ENCODE measurements at regions not wholly inside any gene's neighbourhood (a gene's known extent, or its start where the extent isn't known, plus 50 kb on each side); places are given as distances from the start of the nearest gene placed in this dataset.

DNA sequence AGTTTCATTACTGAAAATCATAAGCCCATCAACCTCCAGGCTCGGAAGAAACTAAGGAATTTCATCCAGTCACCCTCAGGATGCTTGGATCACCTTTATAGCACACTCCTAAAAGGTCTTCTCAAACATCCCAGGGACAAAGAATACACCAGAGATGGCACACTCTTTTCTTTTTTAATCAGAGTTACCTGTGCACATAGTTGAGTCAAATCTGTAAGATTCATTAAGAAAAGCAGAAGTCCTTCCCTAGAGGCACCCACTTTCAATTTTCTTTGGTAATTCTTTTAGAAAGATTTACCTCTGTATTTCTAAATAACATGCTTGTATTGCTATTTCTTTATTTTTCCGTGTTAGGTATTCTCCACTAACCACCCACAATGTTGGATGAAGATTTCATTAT lies 50.6 kb upstream of the IL6 start:
- FAIRE-seq (no peak), DNase-seq (ENCODE audit: insufficient read length, low spot score) (no peak)

DNA sequence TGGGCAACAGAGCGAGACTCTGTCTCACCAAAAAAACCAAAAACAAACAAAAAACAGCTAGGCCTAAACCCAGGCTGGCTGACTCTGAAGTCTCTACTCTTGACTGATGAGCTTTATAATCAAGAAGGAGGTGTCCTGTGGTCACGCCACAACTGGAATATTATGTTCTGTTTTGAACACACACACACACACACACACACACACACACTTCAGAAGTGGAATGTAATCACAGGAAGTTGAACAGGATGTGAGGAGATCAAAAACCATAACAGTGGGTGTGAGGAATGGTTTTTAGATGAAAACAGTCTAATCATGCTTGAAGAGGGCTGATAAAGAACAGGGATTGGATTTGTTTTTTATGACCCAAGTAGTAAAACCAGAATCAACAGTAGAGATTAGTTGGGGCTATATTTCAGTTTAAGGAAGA lies 51.1 kb upstream of the IL6 start:
- DNase-seq (ENCODE audit: insufficient read length, low spot score) (no peak), FAIRE-seq (peak; percentile 73)

DNA sequence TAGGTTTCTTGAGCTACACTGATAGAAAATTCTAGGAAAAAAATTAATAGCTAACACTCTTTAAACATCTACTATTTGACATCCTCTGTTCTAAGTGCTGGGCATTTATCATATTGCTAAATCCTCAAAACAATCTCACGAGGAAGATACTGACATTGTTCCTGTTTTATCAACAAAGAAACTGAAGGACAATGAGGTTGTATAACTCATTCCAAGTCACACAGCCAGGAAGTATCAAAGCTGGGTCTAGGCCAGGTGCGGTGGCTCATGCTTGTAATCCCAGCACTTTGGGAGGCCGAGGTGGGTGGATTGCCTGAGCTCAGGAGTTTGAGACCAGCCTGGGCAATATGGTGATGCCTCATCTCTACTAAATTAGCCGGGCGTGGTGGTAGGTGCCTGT lies 51.6 kb upstream of the IL6 start:
- DNase-seq (ENCODE audit: insufficient read length, low spot score) (no peak), FAIRE-seq (no peak)

GRCh38 chr7:22672846-22673680 lies 53.9 kb upstream of the IL6 start:
- peak; percentile 56 for DNase-seq (ENCODE audit: insufficient read length, low spot score)

DNA sequence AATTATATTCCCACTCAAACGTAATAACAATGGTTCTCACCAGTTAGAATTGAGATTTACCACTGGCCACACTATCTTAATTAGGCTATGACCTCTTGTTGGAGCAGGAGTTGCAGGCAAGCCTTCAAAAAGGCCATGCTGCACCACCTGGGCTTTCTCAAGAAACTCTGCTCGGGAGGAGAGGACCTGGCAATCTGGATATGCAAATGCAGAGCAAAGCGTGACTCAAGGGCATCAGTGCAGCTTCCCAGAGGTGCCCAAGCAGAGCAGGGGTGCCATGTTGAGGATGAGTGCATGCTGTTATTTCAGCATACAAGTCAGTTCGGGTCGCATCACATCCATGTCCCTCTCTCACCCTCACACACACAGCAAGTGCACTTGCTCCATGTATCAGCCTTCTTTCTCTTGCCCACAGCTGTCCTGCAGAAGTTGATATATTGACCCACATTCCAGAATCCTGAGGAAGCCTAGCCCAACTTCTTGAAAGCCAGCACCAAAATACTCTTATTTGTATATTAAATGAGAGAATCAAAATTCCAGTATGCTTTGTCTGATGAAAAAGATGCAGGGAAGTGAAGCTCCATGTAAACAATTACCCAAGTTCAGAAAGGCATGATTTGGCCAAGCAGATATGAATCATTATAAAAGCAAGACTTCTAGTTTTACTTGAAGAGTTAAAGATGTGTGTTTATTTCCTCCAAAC lies 55.7 kb upstream of the IL6 start:
- no peak for DNase-seq (ENCODE audit: insufficient read length, low spot score)
- FAIRE-seq, result no peak

More at GRCh38 chr7:22672846-22673680, 53.9 kb upstream of the IL6 start:
- peak; percentile 92 for FAIRE-seq

DNA sequence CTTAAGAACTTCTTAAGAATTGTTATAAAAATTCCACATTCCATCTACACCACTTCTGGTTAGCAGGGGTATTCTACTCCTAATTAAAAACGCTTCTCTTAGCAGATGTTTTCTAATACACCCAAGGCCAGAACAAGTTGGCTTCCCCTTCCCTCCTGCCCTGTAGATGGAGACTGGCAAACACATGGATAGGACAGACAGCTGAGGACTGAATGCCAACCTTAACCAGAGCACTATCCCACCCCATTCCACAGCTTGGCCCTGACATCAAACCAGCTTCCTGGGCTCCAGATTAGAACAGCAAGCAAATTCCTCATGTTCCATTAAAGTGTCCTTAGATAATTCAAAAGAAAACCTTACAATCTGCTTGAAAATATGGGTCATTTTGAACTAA lies 56.6 kb upstream of the IL6 start:
- DNase-seq (ENCODE audit: insufficient read length, low spot score) (no peak), FAIRE-seq (no peak)

DNA sequence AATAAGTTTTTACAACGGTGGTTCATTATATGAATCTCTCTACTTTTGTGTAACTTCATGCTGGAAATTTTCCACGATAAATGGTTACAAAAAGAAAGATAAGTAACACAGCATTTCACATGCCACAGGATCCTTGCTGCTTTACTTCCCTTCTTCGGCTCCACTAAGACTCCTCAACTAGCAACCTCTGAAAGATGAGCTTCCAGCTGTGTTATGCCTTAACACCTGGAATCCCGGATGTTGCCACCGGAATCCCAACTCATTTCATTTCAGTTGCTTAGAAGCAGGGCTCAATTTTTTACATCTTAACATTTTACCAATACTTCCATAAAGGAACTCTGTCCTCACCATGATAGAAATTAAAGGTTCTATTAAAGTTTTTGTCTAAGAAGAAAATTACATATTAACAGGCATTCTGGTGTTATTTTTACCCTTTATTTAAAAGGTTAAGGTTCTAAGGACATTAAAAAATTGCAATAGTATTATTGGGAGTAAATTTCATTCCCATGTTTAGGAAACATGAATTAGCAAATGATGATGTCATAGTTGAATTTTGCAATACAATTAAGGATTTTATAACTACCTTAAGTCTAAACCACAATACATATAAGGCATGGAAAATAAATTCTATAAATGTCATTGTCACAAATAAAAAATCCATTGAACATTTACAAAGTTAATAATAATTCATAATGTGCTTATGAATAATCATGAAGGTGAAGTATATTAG lies 57.1 kb upstream of the IL6 start:
- DNase-seq (ENCODE audit: insufficient read length, low spot score) (no peak), FAIRE-seq (no peak)

DNA sequence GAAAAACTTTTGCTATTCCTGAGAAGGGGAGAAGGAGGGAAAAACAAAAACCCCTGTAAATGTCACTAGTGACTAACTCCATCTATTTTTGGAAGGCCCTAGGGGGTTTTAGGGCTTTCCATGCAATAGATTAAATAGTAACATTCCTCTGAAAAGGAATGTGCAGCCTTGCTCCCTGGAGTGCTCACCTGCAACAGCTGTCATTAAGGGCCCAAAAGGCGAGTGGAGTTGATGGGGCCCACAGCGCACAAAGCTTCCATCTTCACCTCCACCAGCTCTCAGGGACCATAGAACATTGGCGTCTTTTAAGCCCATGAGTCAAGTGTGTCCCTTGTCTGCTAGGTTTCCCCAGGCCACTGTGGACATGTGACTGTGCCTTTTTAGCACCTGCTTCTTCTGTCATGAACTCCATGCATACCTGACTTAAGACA lies 58.0 kb upstream of the IL6 start:
- no peak for FAIRE-seq
- DNase-seq (ENCODE audit: insufficient read length, low spot score), result no peak

DNA sequence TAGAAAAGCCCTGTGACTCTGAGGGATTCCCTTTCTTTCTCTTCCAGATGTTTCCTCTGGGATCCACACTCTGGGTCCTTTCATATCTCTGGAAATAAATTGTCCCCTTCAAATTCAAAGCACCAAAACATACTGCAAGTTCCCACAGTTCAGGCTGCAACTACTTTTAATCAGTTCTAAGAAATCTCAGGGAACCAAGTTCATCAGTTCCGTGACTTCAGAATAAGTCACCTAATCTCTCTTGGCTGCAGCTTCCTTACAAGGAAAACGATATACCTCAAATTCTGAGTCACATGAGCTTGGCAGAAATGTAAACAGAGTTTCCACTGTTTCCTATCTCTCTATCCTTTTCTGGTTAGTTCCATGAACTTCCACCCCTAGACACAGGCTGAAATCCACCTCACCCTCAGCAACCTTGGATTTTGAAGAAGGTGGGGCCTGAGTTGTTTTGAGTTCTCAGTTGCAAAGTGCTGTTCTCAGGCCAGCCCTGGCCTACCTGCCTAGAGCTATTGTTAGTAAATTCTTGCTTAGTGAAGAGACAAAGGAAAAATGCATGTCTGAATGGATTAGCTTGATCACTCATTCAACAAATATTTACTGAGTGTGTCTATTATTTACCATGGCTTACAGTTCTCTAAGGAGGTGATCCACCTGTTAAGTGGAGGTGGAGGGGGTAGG lies 59.3 kb upstream of the IL6 start:
- FAIRE-seq, result no peak
- DNase-seq (ENCODE audit: insufficient read length, low spot score), result no peak

DNA sequence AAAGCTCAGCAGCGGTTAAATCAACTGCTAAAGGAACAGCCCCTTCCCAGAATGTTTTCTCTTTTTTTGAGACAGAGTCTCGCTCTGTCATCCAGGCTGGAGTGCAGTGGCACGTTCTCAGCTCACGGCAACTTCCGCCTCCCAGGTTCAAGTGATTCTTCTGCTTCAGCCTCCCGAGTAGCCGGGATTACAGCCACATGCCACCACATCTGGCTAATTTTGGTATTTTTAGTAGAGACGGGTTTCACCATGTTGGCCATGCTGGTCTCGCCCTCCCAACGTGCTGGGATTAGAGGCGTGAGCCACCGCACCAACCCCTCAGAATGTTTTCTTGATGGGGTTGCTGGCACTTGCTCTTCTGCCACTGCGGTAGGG lies 59.8 kb upstream of the IL6 start:
- DNase-seq (ENCODE audit: insufficient read length, low spot score) (no peak), FAIRE-seq (no peak)

DNA sequence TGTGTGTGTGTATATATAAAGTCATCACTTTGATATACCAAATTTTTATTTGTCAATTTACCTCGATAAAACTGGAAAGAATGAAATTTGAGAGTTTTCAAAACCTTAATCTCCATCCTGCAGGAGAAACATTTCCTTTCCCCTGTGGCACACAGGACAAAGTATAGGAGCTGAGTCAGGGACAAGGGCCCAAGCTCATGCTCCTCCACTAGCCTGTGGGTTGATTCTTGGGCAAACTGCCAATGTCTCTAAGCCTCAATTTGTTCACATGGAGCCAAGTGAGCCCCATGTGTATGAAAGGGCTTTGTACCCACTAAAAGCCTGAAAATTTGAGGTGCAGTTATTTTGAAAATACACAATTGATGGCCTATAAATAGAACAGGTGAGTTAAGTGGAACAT lies 60.3 kb upstream of the IL6 start:
- DNase-seq (ENCODE audit: insufficient read length, low spot score) (no peak), FAIRE-seq (no peak)

DNA sequence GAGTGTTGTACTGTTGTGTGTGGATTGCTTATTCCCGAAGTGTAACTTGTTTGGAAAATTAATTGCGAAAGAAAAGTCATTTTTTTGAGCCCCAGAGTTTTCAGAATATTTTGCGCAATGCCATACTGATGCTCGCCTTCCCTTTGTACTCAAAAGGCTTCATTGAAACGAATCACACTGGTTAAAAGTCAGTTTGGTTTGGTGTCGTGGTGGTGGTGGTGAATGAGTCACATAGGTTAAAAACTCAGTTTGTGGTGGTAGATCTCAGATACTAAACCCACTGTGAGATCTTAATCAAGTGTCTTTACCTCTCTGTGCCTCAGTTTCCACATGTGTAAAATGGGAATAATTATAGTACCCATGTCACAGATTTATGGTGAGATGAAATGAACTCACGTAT lies 61.1 kb upstream of the IL6 start:
- DNase-seq (ENCODE audit: insufficient read length, low spot score) (no peak), FAIRE-seq (no peak)

- DNase-seq (ENCODE audit: insufficient read length, low spot score) (no peak), FAIRE-seq (no peak)
Observed at GRCh38 chr7:22664988-22665798, 61.8 kb upstream of the IL6 start.

GRCh38 chr7:22663721-22664120 lies 63.3 kb upstream of the IL6 start:
- DNase-seq (ENCODE audit: insufficient read length, low spot score) (no peak), FAIRE-seq (no peak)

DNA sequence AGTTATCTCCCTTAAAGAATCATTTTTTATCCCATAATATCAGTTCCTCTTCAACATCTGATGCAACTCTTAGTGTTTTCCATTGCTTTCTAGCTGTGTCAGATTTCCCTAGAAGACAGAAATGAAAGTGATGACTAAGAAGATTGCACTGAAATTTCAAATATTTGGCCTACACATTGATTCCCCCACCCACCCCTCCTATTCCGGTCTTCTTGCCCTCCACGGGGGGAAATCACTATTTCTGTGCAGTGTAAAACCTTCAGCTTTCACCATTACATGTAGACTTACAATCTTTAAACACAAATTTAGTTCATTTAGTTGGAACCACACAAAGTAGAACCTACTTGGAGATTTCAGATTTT lies 63.7 kb upstream of the IL6 start:
- DNase-seq (ENCODE audit: insufficient read length, low spot score) (no peak), FAIRE-seq (peak; percentile 58)

- no peak for DNase-seq (ENCODE audit: insufficient read length, low spot score)
- FAIRE-seq, result no peak
Observed at GRCh38 chr7:22662556-22663356, 64.2 kb upstream of the IL6 start.

- no peak for DNase-seq (ENCODE audit: insufficient read length, low spot score)
Observed at GRCh38 chr7:22662036-22662435, 65.0 kb upstream of the IL6 start.

GRCh38 chr7:22660732-22661131 lies 66.3 kb upstream of the IL6 start:
- FAIRE-seq, result no peak
- DNase-seq (ENCODE audit: insufficient read length, low spot score), result no peak

More at GRCh38 chr7:22662036-22662435, 65.0 kb upstream of the IL6 start:
- FAIRE-seq, result peak; percentile 57

- DNase-seq (ENCODE audit: insufficient read length, low spot score), result no peak
- FAIRE-seq, result no peak
Observed at GRCh38 chr7:22660293-22660692, 66.7 kb upstream of the IL6 start.

Data from GM19239 (cell line).